Mesenchymal stem cell (in vitro differentiated cells and primary cell): ENCODE measurements at regions not wholly inside any gene's neighbourhood (a gene's known extent, or its start where the extent isn't known, plus 50 kb on each side); places are given as distances from the start of the nearest gene placed in this dataset.

Experiments
- DNase-seq: peaks from one replicate; pipeline ENCODE4 v3.0.0-alpha.2; 2013
- H2AFZ ChIP-seq: one replicate; pipeline ENCODE4 v1.6.1; 2013; ENCODE audit warnings: low read depth, mild to moderate bottlenecking, control low read depth, inconsistent platforms, low read length, moderate library complexity
- H2AK5ac ChIP-seq: 2 replicates; pipeline ENCODE4 v1.6.1; 2013; ENCODE audit warnings: low read length, moderate library complexity, mild to moderate bottlenecking, inconsistent platforms; ENCODE audit not compliant: severe bottlenecking
- H2BK120ac ChIP-seq: one replicate; pipeline ENCODE4 v1.6.1; 2013; ENCODE audit warnings: low read depth, mild to moderate bottlenecking, inconsistent platforms, low read length, moderate library complexity
- H2BK12ac ChIP-seq, 2 experiments: one replicate each; pipeline ENCODE4 v1.6.1; 2013; ENCODE audit warnings: inconsistent platforms in 2 of 2, low read length in 2 of 2, mild to moderate bottlenecking in 2 of 2, moderate library complexity in 2 of 2, control low read depth in 1 of 2
- H2BK15ac ChIP-seq: one replicate; pipeline ENCODE4 v1.6.1; 2013; ENCODE audit warnings: mild to moderate bottlenecking, low read depth, inconsistent platforms; ENCODE audit not compliant: poor library complexity, severe bottlenecking
- H2BK5ac ChIP-seq: 2 replicates; pipeline ENCODE4 v1.6.1; 2013; ENCODE audit warnings: low read depth, mild to moderate bottlenecking, low read length, control low read depth, inconsistent platforms; ENCODE audit not compliant: poor library complexity, severe bottlenecking
- H3K14ac ChIP-seq, 2 experiments: one replicate each; pipeline ENCODE4 v1.6.1; 2013; ENCODE audit warnings: inconsistent platforms in 2 of 2, low read length in 2 of 2, control low read depth in 1 of 2, mild to moderate bottlenecking in 1 of 2, moderate library complexity in 1 of 2
- H3K18ac ChIP-seq, 2 experiments: one replicate each; pipeline ENCODE4 v1.6.1; 2013; ENCODE audit warnings: inconsistent platforms in 2 of 2, low read length in 2 of 2, control low read depth in 1 of 2, low read depth in 1 of 2, mild to moderate bottlenecking in 1 of 2
- H3K23ac ChIP-seq, 2 experiments: one replicate each; pipeline ENCODE4 v1.6.1; 2013; ENCODE audit warnings: inconsistent platforms in 2 of 2, low read length in 2 of 2, mild to moderate bottlenecking in 2 of 2, moderate library complexity in 2 of 2, control low read depth in 1 of 2
- H3K27ac ChIP-seq: 2 replicates; pipeline ENCODE4 v1.5.1; 2013; ENCODE audit warnings: mild to moderate bottlenecking, moderate library complexity, low read length, control low read depth, inconsistent platforms; ENCODE audit not compliant: poor library complexity, severe bottlenecking
- H3K27me3 ChIP-seq, 2 experiments: 2 replicates each; pipeline versions ENCODE4 v1.6.1 to v1.7.0; 2013; ENCODE audit warnings: low read length in 2 of 2, mild to moderate bottlenecking in 2 of 2, moderate library complexity in 2 of 2, control low read depth in 1 of 2, inconsistent platforms in 1 of 2; ENCODE audit not compliant: control insufficient read depth in 1 of 2, insufficient read depth in 1 of 2
- H3K36me3 ChIP-seq, 2 experiments: 2 replicates each; pipeline versions ENCODE4 v1.6.1 to v1.7.0; 2013; ENCODE audit warnings: low read length in 2 of 2, control low read depth in 1 of 2, inconsistent platforms in 1 of 2, low read depth in 1 of 2, mild to moderate bottlenecking in 1 of 2; ENCODE audit not compliant: insufficient read depth in 2 of 2, control insufficient read depth in 1 of 2
- H3K4ac ChIP-seq, 2 experiments: one replicate each; pipeline ENCODE4 v1.6.1; 2013; ENCODE audit warnings: inconsistent platforms in 2 of 2, low read length in 2 of 2, mild to moderate bottlenecking in 2 of 2, moderate library complexity in 2 of 2, control low read depth in 1 of 2, low read depth in 1 of 2
- H3K4me1 ChIP-seq: 2 replicates; pipeline ENCODE4 v1.6.1; 2013; ENCODE audit warnings: low read depth, low read length, control low read depth; ENCODE audit not compliant: control insufficient read depth, insufficient read depth
- H3K4me2 ChIP-seq: 2 replicates; pipeline ENCODE4 v1.6.1; 2013; ENCODE audit warnings: low read length, mild to moderate bottlenecking, inconsistent platforms; ENCODE audit not compliant: poor library complexity, severe bottlenecking
- H3K4me3 ChIP-seq, 2 experiments: 2 replicates each; pipeline versions ENCODE4 v1.5.1 to v1.7.0; 2013; ENCODE audit warnings: low read length in 2 of 2, mild to moderate bottlenecking in 2 of 2, control low read depth in 1 of 2, low read depth in 1 of 2; ENCODE audit not compliant: insufficient read depth in 1 of 2
- H3K79me1 ChIP-seq: replicated peaks from 2 replicates; pipeline ENCODE4 v1.6.1; 2013; ENCODE audit warnings: mild to moderate bottlenecking, control low read depth, low read length, inconsistent platforms; ENCODE audit not compliant: poor library complexity, severe bottlenecking
- H3K9ac ChIP-seq: 2 replicates; pipeline ENCODE4 v1.7.0; 2013; ENCODE audit warnings: mild to moderate bottlenecking, low read length, moderate library complexity
- H3K9me3 ChIP-seq: 2 replicates; pipeline ENCODE4 v1.7.0; 2013; ENCODE audit warnings: mild to moderate bottlenecking, low read length; ENCODE audit not compliant: control insufficient read depth
- H4K8ac ChIP-seq: one replicate; pipeline ENCODE4 v1.6.1; 2013; ENCODE audit warnings: inconsistent platforms, mild to moderate bottlenecking, low read length, moderate library complexity
- H4K91ac ChIP-seq: one replicate; pipeline ENCODE4 v1.6.1; 2013; ENCODE audit warnings: mild to moderate bottlenecking, low read length, inconsistent platforms
- WGBS: methylation state at CpG from one replicate; pipeline ENCODE4 v1.1.7; 2013; ENCODE audit warnings: mixed read lengths; 5-methylcytosine and 5-hydroxymethylcytosine counted together

- Histone ChIP-seq H3K4me1 (peaks cover 1% of the 10 kb centered on the region), H3K18ac (no peak overlapping the region), H3K27ac (no peak overlapping the region), H3K23ac (no peak overlapping the region), H3K4ac (no peak overlapping the region), H3K4me3 (no peak overlapping the region), H4K8ac (no peak overlapping the region), H4K91ac (no peak overlapping the region), H3K9me3 (no peaks in the 10 kb centered on the region), H2BK15ac (no peak overlapping the region), H3K14ac (no peak overlapping the region), H3K27me3 (no peaks in the 10 kb centered on the region), H2BK5ac (no peak overlapping the region), H3K79me1 (no peaks in the 10 kb centered on the region), H3K9ac (no peak overlapping the region), H2AFZ (no peak overlapping the region), H2AK5ac (no peak overlapping the region), H3K4me2 (no peak overlapping the region), H2BK120ac (no peak overlapping the region), H3K36me3 (no peaks in the 10 kb centered on the region), H2BK12ac (no peak overlapping the region)
- WGBS, result 100% methylated on average over 2 of the region's 2 CpGs
- no peak for DNase-seq
Observed at GRCh38 chr1:193553564-193553963, 367.2 kb upstream of the B3GALT2 start.

GRCh38 chr1:193552274-193552673 lies 365.9 kb upstream of the B3GALT2 start:
- H3K36me3 ChIP-seq, result no peaks in the 10 kb centered on the region
- DNase-seq, result no peak
- no peak overlapping the region for H3K18ac ChIP-seq
- H2AFZ ChIP-seq, result no peak overlapping the region
- no peak overlapping the region for H3K23ac ChIP-seq
- no peak overlapping the region for H4K91ac ChIP-seq
- H2BK120ac ChIP-seq, result no peak overlapping the region
- H2BK5ac ChIP-seq, result no peak overlapping the region
- H3K14ac ChIP-seq, result no peak overlapping the region
- no peak overlapping the region for H3K9ac ChIP-seq
- H3K4me3 ChIP-seq, result no peak overlapping the region
- H2BK15ac ChIP-seq, result no peak overlapping the region
- no peak overlapping the region for H3K4ac ChIP-seq
- no peaks in the 10 kb centered on the region for H3K79me1 ChIP-seq
- no peaks in the 10 kb centered on the region for H3K27me3 ChIP-seq
- no peaks in the 10 kb centered on the region for H3K4me1 ChIP-seq
- 98% methylated on average over 4 of the region's 4 CpGs for WGBS
- no peak overlapping the region for H3K4me2 ChIP-seq
- no peak overlapping the region for H2BK12ac ChIP-seq
- H3K27ac ChIP-seq, result no peak overlapping the region
- no peaks in the 10 kb centered on the region for H3K9me3 ChIP-seq
- H4K8ac ChIP-seq, result no peak overlapping the region
- no peak overlapping the region for H2AK5ac ChIP-seq

- Histone ChIP-seq H3K27me3 (no peaks in the 10 kb centered on the region), H4K8ac (no peak overlapping the region), H3K9ac (no peak overlapping the region), H2BK12ac (no peak overlapping the region), H3K4ac (no peak overlapping the region), H2BK15ac (no peak overlapping the region), H2BK120ac (no peak overlapping the region), H3K18ac (no peak overlapping the region), H3K4me2 (no peak overlapping the region), H2BK5ac (no peak overlapping the region), H3K23ac (no peak overlapping the region), H3K27ac (no peak overlapping the region), H3K36me3 (no peaks in the 10 kb centered on the region), H2AFZ (no peak overlapping the region), H3K4me1 (no peaks in the 10 kb centered on the region), H3K4me3 (no peak overlapping the region), H3K79me1 (no peaks in the 10 kb centered on the region), H4K91ac (no peak overlapping the region), H3K9me3 (no peaks in the 10 kb centered on the region), H3K14ac (no peak overlapping the region), H2AK5ac (no peak overlapping the region)
- 100% methylated on average over 1 of the region's 1 CpG for WGBS
- no peak for DNase-seq
Observed at GRCh38 chr1:193549081-193549480, 362.7 kb upstream of the B3GALT2 start.

- Histone ChIP-seq H4K91ac (no peak overlapping the region), H2AFZ (no peak overlapping the region), H3K27ac (no peak overlapping the region), H2BK120ac (no peak overlapping the region), H2BK5ac (no peak overlapping the region), H2BK15ac (no peak overlapping the region), H3K79me1 (no peaks in the 10 kb centered on the region), H3K27me3 (no peaks in the 10 kb centered on the region), H3K4me3 (no peak overlapping the region), H3K4me1 (peaks cover 2% of the 10 kb centered on the region), H3K23ac (no peak overlapping the region), H3K9me3 (no peaks in the 10 kb centered on the region), H3K14ac (no peak overlapping the region), H3K4ac (no peak overlapping the region), H3K4me2 (no peak overlapping the region), H2AK5ac (no peak overlapping the region), H2BK12ac (no peak overlapping the region), H3K18ac (no peak overlapping the region), H3K36me3 (no peaks in the 10 kb centered on the region), H3K9ac (no peak overlapping the region), H4K8ac (no peak overlapping the region)
- DNase-seq, result no peak
- WGBS, result 94% methylated on average over 2 of the region's 2 CpGs
Observed at GRCh38 chr1:193545171-193545570, 358.8 kb upstream of the B3GALT2 start.
